OCI-LY7 (cell line): ENCODE measurements at regions not wholly inside any gene's neighbourhood (a gene's known extent, or its start where the extent isn't known, plus 50 kb on each side); places are given as distances from the start of the nearest gene placed in this dataset.

Source experiments
- BruUV-seq: library from RNA; stranded (reverse); fragments of 400-500 nt; replicated peaks from 2 replicates; lab custom pipeline; 2021; lab: Mats Ljungman, UMichigan
- CTCF ChIA-PET: fragments of 300-600 bp; sonication (Branson Sonifier 250); formaldehyde crosslinking; loops from one replicate; lab custom pipeline; 2022; ENCODE audit warnings: antibody characterized with exemption; ENCODE audit not compliant: unreplicated experiment; lab: Charles Lee
- POLR2A ChIA-PET: fragments of 300-600 bp; sonication (Branson Sonifier 250); formaldehyde crosslinking; loops from one replicate; lab custom pipeline; 2022; ENCODE audit warnings: antibody characterized with exemption; lab: Charles Lee
- DNase-seq: peaks from one replicate; pipeline ENCODE4 v3.0.0-alpha.2; 2015; ENCODE audit warnings: low spot score
- H2AFZ ChIP-seq: fragments of 200-600 bp; sonication (generic), shearing (Covaris generic); 2 replicates; pipeline ENCODE4 v1.6.1; 2014; ENCODE audit warnings: mild to moderate bottlenecking, antibody characterized with exemption, low read length, moderate library complexity
- H3K27ac ChIP-seq: fragments of 200-600 bp; sonication (generic); 2 replicates; pipeline ENCODE4 v1.5.1; 2014; ENCODE audit warnings: mixed run types, low read depth, mild to moderate bottlenecking, moderate library complexity, low read length, inconsistent platforms; ENCODE audit not compliant: poor library complexity, severe bottlenecking
- H3K36me3 ChIP-seq: fragments of 200-600 bp; sonication (generic); 2 replicates; pipeline ENCODE4 v1.6.1; 2014; ENCODE audit warnings: mild to moderate bottlenecking, antibody characterized with exemption, low read length, moderate library complexity, mixed read lengths; ENCODE audit not compliant: insufficient read depth
- H3K4me1 ChIP-seq: fragments of 200-600 bp; sonication (generic); 2 replicates; pipeline ENCODE4 v1.5.1; 2014; ENCODE audit warnings: mild to moderate bottlenecking, low read length; ENCODE audit not compliant: insufficient read depth, poor library complexity, severe bottlenecking
- H3K4me2 ChIP-seq: fragments of 200-600 bp; sonication (generic); 2 replicates; pipeline ENCODE4 v1.6.1; 2014; ENCODE audit warnings: mild to moderate bottlenecking, low read length
- H3K4me3 ChIP-seq: fragments of 200-600 bp; sonication (generic); 2 replicates; pipeline ENCODE4 v1.5.1; 2014; ENCODE audit warnings: mild to moderate bottlenecking, low read depth, low read length; ENCODE audit not compliant: poor library complexity, severe bottlenecking
- H3K79me2 ChIP-seq: fragments of 200-600 bp; sonication (generic); 2 replicates; pipeline ENCODE4 v1.6.1; 2016; ENCODE audit warnings: low read depth, mild to moderate bottlenecking, low read length, moderate library complexity, mixed read lengths; ENCODE audit not compliant: insufficient read depth
- H3K9me2 ChIP-seq: fragments of 200-600 bp; sonication (generic); 2 replicates; pipeline ENCODE4 v1.6.1; 2016; ENCODE audit warnings: mild to moderate bottlenecking, low read length, mixed read lengths; ENCODE audit not compliant: insufficient read depth
- H3K9me3 ChIP-seq: fragments of 200-600 bp; sonication (generic); 2 replicates; pipeline ENCODE4 v1.6.1; 2014; ENCODE audit warnings: mild to moderate bottlenecking, mixed run types, low read length, mixed read lengths
- H4K20me1 ChIP-seq: fragments of 200-600 bp; sonication (generic); 2 replicates; pipeline ENCODE4 v1.6.1; 2014; ENCODE audit warnings: mild to moderate bottlenecking, antibody characterized with exemption, low read length, moderate library complexity, mixed read lengths; ENCODE audit not compliant: insufficient read depth
- CTCF ChIP-seq: fragments of 200-600 bp; sonication (generic); conservative IDR thresholded peaks from 2 replicates; pipeline ENCODE4 v1.5.1; 2014; ENCODE audit warnings: mild to moderate bottlenecking, antibody characterized with exemption, low read length, moderate library complexity, mixed read lengths
- EZH2phosphoT487 ChIP-seq: fragments of 200-600 bp; sonication (generic); IDR thresholded peaks from 2 replicates; pipeline ENCODE4 v1.6.1; 2018; ENCODE audit warnings: low read depth, borderline replicate concordance, mild to moderate bottlenecking, mixed run types, antibody characterized with exemption, low read length, moderate library complexity, mixed read lengths
- intact Hi-C: fragments of 100-400 bp; cut with micrococcal nuclease; formaldehyde crosslinking; loops from one replicate; pipeline ENCODE4 v1.10.0; 2022; ENCODE audit not compliant: unreplicated experiment

GRCh38 chr5:113825176-113825575 lies 311.7 kb downstream of the YTHDC2 start:
- H3K79me2 ChIP-seq = no peaks in the 10 kb centered on the region
- ChIA-PET POLR2A (interaction anchor here (1.1 kb wide), 1 partner anchor 23 kb away, joined by 4 read pairs; no protein-coding TSS in a partner anchor), CTCF (no interaction called here)
- H3K4me2 ChIP-seq = no peak overlapping the region
- no peak overlapping the region for H3K4me3 ChIP-seq
- no peaks in the 10 kb centered on the region for H4K20me1 ChIP-seq
- H3K9me3 ChIP-seq = no peaks in the 10 kb centered on the region
- no peaks in the 10 kb centered on the region for H3K36me3 ChIP-seq
- intact Hi-C loops = no loop called here
- DNase-seq = no peak
- H3K27ac ChIP-seq = no peak overlapping the region
- no peaks in the 10 kb centered on the region for H3K9me2 ChIP-seq
- TF ChIP-seq CTCF (no peak), EZH2phosphoT487 (no peak)
- BruUV-seq = no TSS peak
- H3K4me1 ChIP-seq = no peaks in the 10 kb centered on the region
- no peak overlapping the region for H2AFZ ChIP-seq

- Histone ChIP-seq H3K9me2 (no peaks in the 10 kb centered on the region), H3K79me2 (no peaks in the 10 kb centered on the region), H3K27ac (no peak overlapping the region), H3K9me3 (no peaks in the 10 kb centered on the region), H3K36me3 (no peaks in the 10 kb centered on the region), H3K4me3 (no peak overlapping the region), H4K20me1 (no peaks in the 10 kb centered on the region), H3K4me2 (no peak overlapping the region), H2AFZ (no peak overlapping the region), H3K4me1 (no peaks in the 10 kb centered on the region)
- no peak for DNase-seq
- BruUV-seq = no TSS peak
- TF ChIP-seq CTCF = no peak
- TF ChIP-seq EZH2phosphoT487 = no peak
- intact Hi-C loops = no loop called here
- POLR2A ChIA-PET = no interaction called here
- CTCF ChIA-PET = no interaction called here
Measured at GRCh38 chr5:113846941-113847340, 333.4 kb downstream of the YTHDC2 start.

- Histone ChIP-seq H3K79me2 (no peaks in the 10 kb centered on the region), H3K27ac (no peak overlapping the region), H3K36me3 (no peaks in the 10 kb centered on the region), H3K4me2 (no peak overlapping the region), H3K4me3 (no peak overlapping the region), H3K4me1 (no peaks in the 10 kb centered on the region), H3K9me3 (no peaks in the 10 kb centered on the region), H4K20me1 (no peaks in the 10 kb centered on the region), H3K9me2 (no peaks in the 10 kb centered on the region; the same call in 1 of the 2 replicates), H2AFZ (no peak overlapping the region)
- intact Hi-C loops = no loop called here
- no peak for DNase-seq
- CTCF ChIA-PET = no interaction called here
- no peak for TF ChIP-seq EZH2phosphoT487
- TF ChIP-seq CTCF = no peak
- no TSS peak for BruUV-seq
- POLR2A ChIA-PET = no interaction called here
Measured at GRCh38 chr5:113864437-113864836, 350.9 kb downstream of the YTHDC2 start.
